ENCODE measurements at regions not wholly inside any gene's neighbourhood (a gene's known extent, or its start where the extent isn't known, plus 50 kb on each side); places are given as distances from the start of the nearest gene placed in this dataset.

GRCh38 chr3:127070776-127071175 lies 87.9 kb downstream of the PLXNA1 start:
- Mint-ChIP-seq H3K4me1 (ENCODE audit: low read depth, unreplicated experiment) (no peaks in the 10 kb centered on the region), H3K9me3 (ENCODE audit: low read depth, unreplicated experiment) (no peaks in the 10 kb centered on the region), H3K4me3 (ENCODE audit: low read depth, unreplicated experiment) (no peak overlapping the region), H3K36me3 (ENCODE audit: insufficient read depth, unreplicated experiment) (no peaks in the 10 kb centered on the region), H3K27ac (ENCODE audit: unreplicated experiment) (no peak overlapping the region), H3K27me3 (ENCODE audit: unreplicated experiment) (peaks cover 92% of the 10 kb centered on the region)
- no peak for DNase-seq
- CTCF ChIA-PET = no interaction called here
- no peak for TF ChIP-seq CTCF (IDR thresholded peaks at IDR 0.05; ENCODE audit: unreplicated experiment)
- intact Hi-C loops (cut with micrococcal nuclease; ENCODE audit: unreplicated experiment) = no loop called here
- no TSS peak for BruUV-seq (replicated peaks)

GRCh38 chr3:127071597-127072001 lies 88.7 kb downstream of the PLXNA1 start:
- no peak overlapping the region for H3K27ac Mint-ChIP-seq (ENCODE audit: unreplicated experiment)
- H3K36me3 Mint-ChIP-seq (ENCODE audit: insufficient read depth, unreplicated experiment) = no peaks in the 10 kb centered on the region
- no peak for TF ChIP-seq CTCF (IDR thresholded peaks at IDR 0.05; ENCODE audit: unreplicated experiment)
- BruUV-seq (replicated peaks) = no TSS peak
- no peak for DNase-seq
- H3K27me3 Mint-ChIP-seq (ENCODE audit: unreplicated experiment) = peaks cover 84% of the 10 kb centered on the region
- H3K4me1 Mint-ChIP-seq (ENCODE audit: low read depth, unreplicated experiment) = no peaks in the 10 kb centered on the region
- intact Hi-C loops (cut with micrococcal nuclease; ENCODE audit: unreplicated experiment) = no loop called here
- no peaks in the 10 kb centered on the region for H3K9me3 Mint-ChIP-seq (ENCODE audit: low read depth, unreplicated experiment)
- no peak overlapping the region for H3K4me3 Mint-ChIP-seq (ENCODE audit: low read depth, unreplicated experiment)
- CTCF ChIA-PET = no interaction called here

- no peaks in the 10 kb centered on the region for H3K4me1 Mint-ChIP-seq (ENCODE audit: low read depth, unreplicated experiment)
- H3K9me3 Mint-ChIP-seq (ENCODE audit: low read depth, unreplicated experiment) = no peaks in the 10 kb centered on the region
- CTCF ChIA-PET = no interaction called here
- TF ChIP-seq CTCF (IDR thresholded peaks at IDR 0.05; ENCODE audit: unreplicated experiment) = no peak
- no peaks in the 10 kb centered on the region for H3K36me3 Mint-ChIP-seq (ENCODE audit: insufficient read depth, unreplicated experiment)
- no peak overlapping the region for H3K4me3 Mint-ChIP-seq (ENCODE audit: low read depth, unreplicated experiment)
- no peak overlapping the region for H3K27ac Mint-ChIP-seq (ENCODE audit: unreplicated experiment)
- intact Hi-C loops (cut with micrococcal nuclease; ENCODE audit: unreplicated experiment) = no loop called here
- H3K27me3 Mint-ChIP-seq (ENCODE audit: unreplicated experiment) = peaks cover 77% of the 10 kb centered on the region
- DNase-seq = no peak
- no TSS peak for BruUV-seq (replicated peaks)
Observed at GRCh38 chr3:127072221-127072771, 89.4 kb downstream of the PLXNA1 start.

- DNase-seq = no peak
- no peak for TF ChIP-seq CTCF (IDR thresholded peaks at IDR 0.05; ENCODE audit: unreplicated experiment)
- CTCF ChIA-PET = no interaction called here
- H3K36me3 Mint-ChIP-seq (ENCODE audit: insufficient read depth, unreplicated experiment) = no peaks in the 10 kb centered on the region
- no peak overlapping the region for H3K27ac Mint-ChIP-seq (ENCODE audit: unreplicated experiment)
- H3K9me3 Mint-ChIP-seq (ENCODE audit: low read depth, unreplicated experiment) = no peaks in the 10 kb centered on the region
- H3K4me3 Mint-ChIP-seq (ENCODE audit: low read depth, unreplicated experiment) = no peak overlapping the region
- H3K4me1 Mint-ChIP-seq (ENCODE audit: low read depth, unreplicated experiment) = no peaks in the 10 kb centered on the region
- no TSS peak for BruUV-seq (replicated peaks)
- intact Hi-C loops (cut with micrococcal nuclease; ENCODE audit: unreplicated experiment) = no loop called here
- H3K27me3 Mint-ChIP-seq (ENCODE audit: unreplicated experiment) = peaks cover 68% of the 10 kb centered on the region
Observed at GRCh38 chr3:127072971-127073783, 90.3 kb downstream of the PLXNA1 start.
